GM18517 (cell line): ENCODE measurements at regions not wholly inside any gene's neighbourhood (a gene's known extent, or its start where the extent isn't known, plus 50 kb on each side); places are given as distances from the start of the nearest gene placed in this dataset.

ENCODE experiments used
- ATAC-seq: cut with Tn5 transposase; IDR thresholded peaks from one replicate; pipeline ENCODE4 v1.9.1; 2021; ENCODE audit warnings: mild to moderate bottlenecking, moderate library complexity; ENCODE audit not compliant: unreplicated experiment

- no peak for ATAC-seq
Measured at GRCh38 chr3:184632551-184633236, 71.1 kb downstream of the EPHB3 start.
